ENCODE measurements at regions not wholly inside any gene's neighbourhood (a gene's known extent, or its start where the extent isn't known, plus 50 kb on each side); places are given as distances from the start of the nearest gene placed in this dataset.
"Not testable (repeated sequence)": the region's sequence is repeated elsewhere in the genome, so short reads cannot be mapped to it uniquely, and the experiment has no call there.

DNA sequence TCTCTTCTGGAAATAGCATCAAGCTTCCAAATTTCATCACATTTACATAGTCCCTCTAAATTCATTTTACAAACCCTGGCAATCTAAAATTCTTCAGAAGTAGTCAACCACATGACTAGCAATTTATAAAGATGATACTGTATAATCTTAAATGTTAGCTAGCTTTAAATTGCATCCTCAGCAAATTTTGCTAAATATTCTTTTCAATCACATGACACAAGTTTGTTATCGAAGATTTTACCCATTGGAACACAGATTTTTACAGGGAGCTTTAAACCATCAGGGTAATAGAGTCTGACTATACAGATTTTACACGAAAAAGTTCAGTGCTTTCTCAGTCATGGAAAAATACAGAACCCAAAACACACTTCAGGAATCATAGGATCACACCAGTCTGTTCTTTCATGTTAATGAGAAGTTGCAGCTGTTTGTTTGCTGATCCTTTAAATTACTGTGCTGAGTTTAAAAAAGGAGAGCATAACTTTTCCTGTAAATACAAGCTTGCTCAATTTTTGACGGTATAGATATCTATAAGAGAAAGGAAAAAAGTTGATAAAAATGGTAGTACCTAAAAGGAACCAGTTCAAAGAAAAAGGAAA, 445.8 kb upstream of the ADGRB3 start:
- Histone ChIP-seq H3K27me3 (ENCODE audit: control insufficient read depth, insufficient read depth, low read length) (peaks cover 7% of the 10 kb centered on the region), H3K4me3 (ENCODE audit: low read length) (no peak overlapping the region), H3K27ac (ENCODE audit: low read length) (no peak overlapping the region), H3K9ac (ENCODE audit: low read length) (no peak overlapping the region), H3K9me3 (ENCODE audit: control insufficient read depth, low read depth, low read length) (no peaks in the 10 kb centered on the region), H3K4me1 (ENCODE audit: control insufficient read depth, low read depth, low read length) (peaks cover 4% of the 10 kb centered on the region), H3K36me3 (ENCODE audit: control insufficient read depth, low read depth, low read length) (no peaks in the 10 kb centered on the region)

GRCh38 chr6:68186870-68187269, 448.2 kb upstream of the ADGRB3 start:
- Histone ChIP-seq H3K9ac (ENCODE audit: low read length) (no peak overlapping the region), H3K9me3 (ENCODE audit: control insufficient read depth, low read depth, low read length) (no peaks in the 10 kb centered on the region), H3K27ac (ENCODE audit: low read length) (no peak overlapping the region), H3K4me3 (ENCODE audit: low read length) (no peak overlapping the region), H3K36me3 (ENCODE audit: control insufficient read depth, low read depth, low read length) (no peaks in the 10 kb centered on the region), H3K4me1 (ENCODE audit: control insufficient read depth, low read depth, low read length) (peaks cover 11% of the 10 kb centered on the region), H3K27me3 (ENCODE audit: control insufficient read depth, insufficient read depth, low read length) (peaks cover 31% of the 10 kb centered on the region)

- Histone ChIP-seq H3K36me3 (ENCODE audit: control insufficient read depth, low read depth, low read length) (no peaks in the 10 kb centered on the region), H3K4me1 (ENCODE audit: control insufficient read depth, low read depth, low read length) (peaks cover 19% of the 10 kb centered on the region), H3K27me3 (ENCODE audit: control insufficient read depth, insufficient read depth, low read length) (peaks cover 76% of the 10 kb centered on the region), H3K9ac (ENCODE audit: low read length) (no peak overlapping the region), H3K27ac (ENCODE audit: low read length) (no peak overlapping the region), H3K9me3 (ENCODE audit: control insufficient read depth, low read depth, low read length) (peaks cover 4% of the 10 kb centered on the region), H3K4me3 (ENCODE audit: low read length) (no peak overlapping the region)
Observed at GRCh38 chr6:68182386-68182785, 452.7 kb upstream of the ADGRB3 start.

DNA sequence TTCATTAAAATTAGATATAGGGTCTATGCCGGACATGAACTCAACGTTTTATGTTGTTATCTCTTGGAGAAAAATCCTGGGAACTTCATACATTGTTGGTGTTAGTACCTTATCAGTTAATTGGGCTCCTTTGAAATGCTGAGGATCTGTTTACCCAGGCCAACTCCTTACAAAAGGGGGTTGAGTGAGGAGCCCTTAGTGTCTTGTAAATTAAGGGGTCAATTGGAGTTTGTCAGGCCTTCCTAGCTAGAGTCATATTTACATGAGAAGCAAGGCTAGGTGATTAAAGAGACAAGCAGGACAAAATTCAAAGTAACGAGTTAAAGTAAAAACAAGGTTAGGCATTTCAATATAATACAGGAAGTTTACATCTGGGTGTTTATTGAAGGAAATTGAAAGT, 454.1 kb upstream of the ADGRB3 start:
- Histone ChIP-seq H3K4me1 (ENCODE audit: control insufficient read depth, low read depth, low read length) (peaks cover 14% of the 10 kb centered on the region), H3K27me3 (ENCODE audit: control insufficient read depth, insufficient read depth, low read length) (peaks cover 79% of the 10 kb centered on the region)
- not testable (repeated sequence) for H3K36me3 ChIP-seq (ENCODE audit: control insufficient read depth, low read depth, low read length); H3K9ac ChIP-seq (ENCODE audit: low read length); H3K9me3 ChIP-seq (ENCODE audit: control insufficient read depth, low read depth, low read length); H3K27ac ChIP-seq (ENCODE audit: low read length); H3K4me3 ChIP-seq (ENCODE audit: low read length)

DNA sequence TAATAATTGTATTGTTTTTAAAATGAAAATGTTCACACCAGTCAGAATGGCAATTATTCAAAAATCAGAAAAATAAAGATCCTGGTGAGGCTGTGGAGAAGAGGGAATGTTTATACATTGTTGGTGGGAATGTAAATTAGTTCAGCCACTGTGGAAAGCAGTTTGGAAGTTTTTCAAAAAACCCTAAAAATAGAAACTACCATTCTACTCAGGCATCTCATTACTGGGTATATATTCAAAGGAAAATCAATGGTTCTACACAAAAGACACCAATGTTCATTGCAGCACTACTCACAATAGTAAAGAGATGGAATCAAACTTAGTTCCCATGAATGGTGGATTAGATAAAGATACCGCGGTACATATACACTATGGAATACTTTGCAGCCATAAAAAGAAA, 461.5 kb upstream of the ADGRB3 start:
- H3K36me3 ChIP-seq (ENCODE audit: control insufficient read depth, low read depth, low read length): no peaks in the 10 kb centered on the region
- no peak overlapping the region for H3K4me3 ChIP-seq (ENCODE audit: low read length)
- no peaks in the 10 kb centered on the region for H3K9me3 ChIP-seq (ENCODE audit: control insufficient read depth, low read depth, low read length)

DNA sequence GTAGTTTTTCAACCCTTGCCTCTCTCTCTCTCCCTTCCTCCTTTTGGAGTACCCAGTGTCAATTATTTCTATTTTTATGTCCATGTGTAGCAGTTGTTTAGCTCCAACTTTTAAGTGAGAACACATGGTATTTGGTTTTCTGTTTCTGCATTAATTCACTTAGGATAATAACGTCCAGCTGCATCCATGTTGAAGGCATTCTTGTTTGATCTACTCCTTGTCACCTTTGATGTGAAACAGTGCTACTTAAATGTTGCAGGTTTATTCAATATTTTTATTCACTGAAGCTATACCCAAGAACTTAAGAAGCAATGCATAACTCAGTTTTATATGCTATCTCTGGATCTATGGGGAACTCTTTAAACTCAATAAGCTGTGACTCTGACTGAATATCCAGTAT, 465.2 kb upstream of the ADGRB3 start:
- H3K4me3 ChIP-seq (ENCODE audit: low read length): no peak overlapping the region
- H3K4me1 ChIP-seq (ENCODE audit: control insufficient read depth, low read depth, low read length): no peaks in the 10 kb centered on the region
- no peaks in the 10 kb centered on the region for H3K9me3 ChIP-seq (ENCODE audit: control insufficient read depth, low read depth, low read length)
- H3K27me3 ChIP-seq (ENCODE audit: control insufficient read depth, insufficient read depth, low read length): no peaks in the 10 kb centered on the region
- H3K27ac ChIP-seq (ENCODE audit: low read length): no peak overlapping the region
- no peak overlapping the region for H3K9ac ChIP-seq (ENCODE audit: low read length)
- H3K36me3 ChIP-seq (ENCODE audit: control insufficient read depth, low read depth, low read length): no peaks in the 10 kb centered on the region

More for the DNA sequence above, 461.5 kb upstream of the ADGRB3 start:
- Histone ChIP-seq H3K27me3 (ENCODE audit: control insufficient read depth, insufficient read depth, low read length) (peaks cover 16% of the 10 kb centered on the region), H3K27ac (ENCODE audit: low read length) (no peak overlapping the region), H3K4me1 (ENCODE audit: control insufficient read depth, low read depth, low read length) (no peaks in the 10 kb centered on the region), H3K9ac (ENCODE audit: low read length) (no peak overlapping the region)

- no peaks in the 10 kb centered on the region for H3K4me1 ChIP-seq (ENCODE audit: control insufficient read depth, low read depth, low read length)
- H3K27me3 ChIP-seq (ENCODE audit: control insufficient read depth, insufficient read depth, low read length): no peaks in the 10 kb centered on the region
- H3K9me3 ChIP-seq (ENCODE audit: control insufficient read depth, low read depth, low read length): no peaks in the 10 kb centered on the region
- no peak overlapping the region for H3K9ac ChIP-seq (ENCODE audit: low read length)
- H3K36me3 ChIP-seq (ENCODE audit: control insufficient read depth, low read depth, low read length): no peaks in the 10 kb centered on the region
- no peak overlapping the region for H3K27ac ChIP-seq (ENCODE audit: low read length)
- no peak overlapping the region for H3K4me3 ChIP-seq (ENCODE audit: low read length)
Observed at GRCh38 chr6:68167604-68168003, 467.5 kb upstream of the ADGRB3 start.

DNA sequence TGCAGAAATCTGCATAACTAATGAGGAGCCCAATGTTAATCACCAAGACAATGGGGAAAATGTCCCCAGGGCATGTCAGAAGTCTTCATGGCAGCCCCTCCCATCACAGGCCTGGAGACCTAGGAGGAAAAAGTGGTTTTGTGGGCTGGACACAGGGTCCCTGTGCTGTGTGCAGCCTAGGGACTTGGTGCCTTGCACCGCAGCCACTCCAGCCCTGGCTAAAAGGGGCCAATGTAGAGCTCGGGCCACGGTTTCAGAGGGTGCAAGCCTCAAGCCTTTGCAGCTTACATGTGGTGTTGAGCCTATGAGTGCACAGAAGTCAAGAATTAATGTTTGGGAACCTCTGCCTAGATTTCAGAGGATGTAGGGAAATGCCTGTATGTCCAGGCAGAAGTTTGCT, 474.3 kb upstream of the ADGRB3 start:
- not testable (repeated sequence) for H3K4me1 ChIP-seq (ENCODE audit: control insufficient read depth, low read depth, low read length); H3K27ac ChIP-seq (ENCODE audit: low read length); H3K36me3 ChIP-seq (ENCODE audit: control insufficient read depth, low read depth, low read length); H3K9ac ChIP-seq (ENCODE audit: low read length); H3K4me3 ChIP-seq (ENCODE audit: low read length); H3K27me3 ChIP-seq (ENCODE audit: control insufficient read depth, insufficient read depth, low read length)
- peaks cover 12% of the 10 kb centered on the region for H3K9me3 ChIP-seq (ENCODE audit: control insufficient read depth, low read depth, low read length)

DNA sequence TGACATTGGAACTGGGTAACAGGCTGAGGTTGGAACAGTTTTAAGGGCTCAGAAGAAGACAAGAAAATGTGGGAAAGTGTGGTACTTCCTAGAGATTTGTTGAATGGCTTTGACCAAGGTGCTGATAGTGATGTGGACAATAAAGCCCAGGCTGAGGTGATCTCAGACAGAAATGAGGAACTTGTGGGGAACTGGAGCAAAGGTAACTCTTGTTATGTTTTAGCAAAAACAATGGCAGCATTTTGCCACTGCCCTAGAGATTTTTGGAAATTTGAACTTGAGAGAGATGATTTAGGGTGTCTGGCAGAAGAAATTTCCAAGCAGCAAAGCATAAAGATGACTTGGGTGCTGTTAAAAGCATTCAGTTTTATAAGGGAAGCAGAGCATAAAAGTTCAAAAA, 474.7 kb upstream of the ADGRB3 start:
- Histone ChIP-seq H3K9me3 (ENCODE audit: control insufficient read depth, low read depth, low read length) (peaks cover 12% of the 10 kb centered on the region), H3K4me3 (ENCODE audit: low read length) (no peak overlapping the region), H3K36me3 (ENCODE audit: control insufficient read depth, low read depth, low read length) (no peaks in the 10 kb centered on the region), H3K27me3 (ENCODE audit: control insufficient read depth, insufficient read depth, low read length) (no peaks in the 10 kb centered on the region), H3K27ac (ENCODE audit: low read length) (no peak overlapping the region), H3K9ac (ENCODE audit: low read length) (no peak overlapping the region), H3K4me1 (ENCODE audit: control insufficient read depth, low read depth, low read length) (no peaks in the 10 kb centered on the region)

- H3K9ac ChIP-seq (ENCODE audit: low read length): no peak overlapping the region
- no peak overlapping the region for H3K4me3 ChIP-seq (ENCODE audit: low read length)
- no peak overlapping the region for H3K27ac ChIP-seq (ENCODE audit: low read length)
- no peaks in the 10 kb centered on the region for H3K4me1 ChIP-seq (ENCODE audit: control insufficient read depth, low read depth, low read length)
- H3K36me3 ChIP-seq (ENCODE audit: control insufficient read depth, low read depth, low read length): no peaks in the 10 kb centered on the region
- H3K27me3 ChIP-seq (ENCODE audit: control insufficient read depth, insufficient read depth, low read length): no peaks in the 10 kb centered on the region
- peaks cover 12% of the 10 kb centered on the region for H3K9me3 ChIP-seq (ENCODE audit: control insufficient read depth, low read depth, low read length)
Observed at GRCh38 chr6:68159433-68159832, 475.6 kb upstream of the ADGRB3 start.

DNA sequence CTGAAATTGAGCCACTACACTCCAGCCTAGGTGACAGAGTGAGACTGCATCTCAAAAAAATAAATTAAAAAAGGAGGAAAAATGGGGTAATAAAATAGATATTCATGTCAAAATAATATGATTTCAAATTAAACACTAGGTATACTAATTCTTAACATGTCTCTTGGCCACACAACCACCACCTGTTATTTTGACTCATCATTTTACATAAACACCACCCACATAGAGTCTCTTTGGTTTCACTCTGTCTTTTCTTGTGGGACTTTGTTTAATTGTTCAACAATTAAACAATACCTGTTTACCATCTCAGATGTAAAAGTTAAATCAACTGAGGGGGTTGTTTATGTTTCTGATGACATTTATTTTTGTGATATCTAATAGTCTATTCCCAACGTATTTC, 476.8 kb upstream of the ADGRB3 start:
- Histone ChIP-seq H3K27me3 (ENCODE audit: control insufficient read depth, insufficient read depth, low read length) (no peaks in the 10 kb centered on the region), H3K4me3 (ENCODE audit: low read length) (no peak overlapping the region), H3K36me3 (ENCODE audit: control insufficient read depth, low read depth, low read length) (no peaks in the 10 kb centered on the region), H3K9ac (ENCODE audit: low read length) (no peak overlapping the region), H3K27ac (ENCODE audit: low read length) (no peak overlapping the region), H3K9me3 (ENCODE audit: control insufficient read depth, low read depth, low read length) (peaks cover 12% of the 10 kb centered on the region), H3K4me1 (ENCODE audit: control insufficient read depth, low read depth, low read length) (no peaks in the 10 kb centered on the region)

DNA sequence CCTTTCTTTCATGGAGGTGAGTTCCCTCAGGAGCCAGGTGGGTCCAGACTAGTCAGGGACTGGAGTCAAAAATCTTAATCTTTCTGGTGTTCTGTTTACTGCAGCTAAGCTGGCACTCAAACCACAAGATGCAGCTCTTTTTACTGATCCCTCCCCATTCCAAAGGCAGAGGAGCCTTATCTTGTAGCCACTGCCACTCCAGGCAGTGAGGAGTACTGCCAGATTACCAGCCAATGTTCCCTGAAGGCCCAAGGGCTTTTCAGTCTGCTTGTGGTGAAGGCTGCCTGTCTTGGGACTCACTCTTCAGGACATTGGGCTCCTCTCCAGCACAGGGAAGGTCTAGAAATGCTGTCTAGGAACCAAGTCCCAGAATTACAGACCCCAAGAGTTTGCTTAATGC, 490.4 kb upstream of the ADGRB3 start:
- H3K27me3 ChIP-seq (ENCODE audit: control insufficient read depth, insufficient read depth, low read length): no peaks in the 10 kb centered on the region
- H3K4me3 ChIP-seq (ENCODE audit: low read length): no peak overlapping the region
- H3K36me3 ChIP-seq (ENCODE audit: control insufficient read depth, low read depth, low read length): no peaks in the 10 kb centered on the region
- H3K9ac ChIP-seq (ENCODE audit: low read length): no peak overlapping the region
- no peak overlapping the region for H3K27ac ChIP-seq (ENCODE audit: low read length)
- no peaks in the 10 kb centered on the region for H3K4me1 ChIP-seq (ENCODE audit: control insufficient read depth, low read depth, low read length)
- H3K9me3 ChIP-seq (ENCODE audit: control insufficient read depth, low read depth, low read length): peaks cover 4% of the 10 kb centered on the region

Data from iPS-18a (cell line).